Endothelial cell of umbilical vein (primary cell): ENCODE measurements at regions not wholly inside any gene's neighbourhood (a gene's known extent, or its start where the extent isn't known, plus 50 kb on each side); places are given as distances from the start of the nearest gene placed in this dataset.

Experiments
- BruUV-seq: library from RNA; stranded (reverse); fragments of 400-500 nt; replicated peaks from 2 replicates; lab custom pipeline; 2021; lab: Mats Ljungman, UMichigan
- CTCF ChIA-PET: fragments of 300-600, 350-600 bp; sonication (Branson Sonifier 250); formaldehyde crosslinking; loops from one replicate; lab custom pipeline; 2021; ENCODE audit warnings: antibody characterized with exemption, inconsistent platforms; lab: Charles Lee
- POLR2A ChIA-PET: fragments of 300-600, 350-600 bp; sonication (Branson Sonifier 250); formaldehyde crosslinking; loops from one replicate; lab custom pipeline; 2021; ENCODE audit warnings: antibody characterized with exemption, inconsistent platforms; lab: Charles Lee
- DNase-seq: peaks from one replicate; pipeline ENCODE4 v3.0.0-alpha.2; 2011; ENCODE audit warnings: low read depth, low spot score
- FAIRE-seq: peaks from 2 replicates; lab custom pipeline; 2011; peaks lifted over from hg19 to GRCh38; lab: Jason Lieb, UNC
- H2AFZ ChIP-seq: 2 replicates; pipeline ENCODE4 v1.6.0; 2012; ENCODE audit warnings: low read depth, low read length, control low read depth, inconsistent platforms
- H3K27ac ChIP-seq: 2 replicates; pipeline ENCODE4 v1.5.1; 2011; ENCODE audit warnings: low read depth, mild to moderate bottlenecking, control low read depth, low read length, moderate library complexity; ENCODE audit not compliant: insufficient read depth
- H3K27me3 ChIP-seq, 2 experiments: 2 replicates each; pipeline versions ENCODE4 v1.6.0 to v1.6.1; 2011; ENCODE audit warnings: low read length in 2 of 2, mixed read lengths in 1 of 2; ENCODE audit not compliant: control insufficient read depth in 2 of 2, insufficient read depth in 2 of 2
- H3K36me3 ChIP-seq, 2 experiments: 2 replicates in 1 of 2; 3 replicates in 1 of 2; pipeline ENCODE4 v1.5.1; 2011; ENCODE audit warnings: low read length in 2 of 2, mild to moderate bottlenecking in 1 of 2, moderate library complexity in 1 of 2; ENCODE audit not compliant: control insufficient read depth in 2 of 2, insufficient read depth in 2 of 2; ENCODE audit errors: extremely low read depth in 1 of 2
- H3K4me1 ChIP-seq: 3 replicates; pipeline ENCODE4 v1.5.1; 2011; ENCODE audit warnings: mild to moderate bottlenecking, low read length; ENCODE audit not compliant: control insufficient read depth, insufficient read depth; ENCODE audit errors: extremely low read depth
- H3K4me2 ChIP-seq: 2 replicates; pipeline ENCODE4 v1.6.1; 2011; ENCODE audit warnings: low read length, control low read depth, mixed read lengths; ENCODE audit not compliant: insufficient read depth
- H3K4me3 ChIP-seq, 3 experiments: fragments of 200-600 bp in 1 of 3; sonication (generic), shearing (Covaris generic) in 1 of 3; replicated peaks in 1 of 3; 2 replicates each; pipeline ENCODE4 v1.5.1; 2011 to 2016; ENCODE audit warnings: control low read depth in 3 of 3, low read length in 3 of 3, mild to moderate bottlenecking in 2 of 3, inconsistent platforms in 1 of 3, low read depth in 1 of 3, moderate library complexity in 1 of 3; ENCODE audit not compliant: insufficient read depth in 1 of 3
- H3K79me2 ChIP-seq: 2 replicates; pipeline ENCODE4 v1.6.0; 2012; ENCODE audit warnings: low read length, inconsistent platforms; ENCODE audit not compliant: control insufficient read depth, insufficient read depth
- H3K9ac ChIP-seq: replicated peaks from 2 replicates; pipeline ENCODE3; 2011; ENCODE audit warnings: low read length, control low read depth; ENCODE audit not compliant: insufficient read depth; ENCODE audit errors: extremely low read depth
- H3K9me1 ChIP-seq: replicated peaks from 3 replicates; pipeline ENCODE4 v1.6.0; 2011; ENCODE audit warnings: mild to moderate bottlenecking, low read length; ENCODE audit not compliant: control insufficient read depth, insufficient read depth; ENCODE audit errors: extremely low read depth
- H3K9me3 ChIP-seq: replicated peaks from 2 replicates; pipeline ENCODE4 v1.5.1; 2012; ENCODE audit warnings: low read length, inconsistent platforms; ENCODE audit not compliant: control insufficient read depth, insufficient read depth
- H4K20me1 ChIP-seq: replicated peaks from 2 replicates; pipeline ENCODE3; 2011; ENCODE audit warnings: mild to moderate bottlenecking, low read length; ENCODE audit not compliant: control insufficient read depth, insufficient read depth; ENCODE audit errors: extremely low read depth
- CTCF ChIP-seq, 2 donors: IDR thresholded peaks; 1 replicate in 1 of 2; 2 replicates in 1 of 2; pipeline ENCODE4 v1.5.1; 2011; ENCODE audit warnings: low read length in 2 of 2, mild to moderate bottlenecking in 2 of 2, moderate library complexity in 2 of 2, control low read depth in 1 of 2, inconsistent platforms in 1 of 2, low read depth in 1 of 2; ENCODE audit not compliant: insufficient read depth in 1 of 2; ENCODE audit errors: extremely low read depth in 1 of 2
- FOS ChIP-seq: IDR thresholded peaks from 2 replicates; pipeline ENCODE4 v1.6.1; 2011; ENCODE audit warnings: mild to moderate bottlenecking, low read length, moderate library complexity, borderline replicate concordance; ENCODE audit not compliant: insufficient read depth
- GATA2 ChIP-seq: IDR thresholded peaks from 2 replicates; pipeline ENCODE4 v1.7.0; 2011; ENCODE audit warnings: low read depth, mild to moderate bottlenecking, moderate library complexity, mixed read lengths, low read length; ENCODE audit not compliant: insufficient read length, insufficient read depth
- MYC ChIP-seq: IDR thresholded peaks from one replicate; pipeline ENCODE4 v1.6.1; 2011; ENCODE audit warnings: mild to moderate bottlenecking, low read depth, low read length
- POLR2AphosphoS5 ChIP-seq: IDR thresholded peaks from 2 replicates; pipeline ENCODE4 v1.6.1; 2012; ENCODE audit warnings: low read depth, mild to moderate bottlenecking, control low read depth, low read length, moderate library complexity; ENCODE audit not compliant: insufficient read depth
- dilution Hi-C: fragments of 300-500 bp; cut with MboI; formaldehyde crosslinking; loops from one replicate; pipeline ENCODE4 v1.15.0; 2019; ENCODE audit warnings: low sequenced_read_pairs; ENCODE audit not compliant: extremely low pct_ligation_motif_present
- intact Hi-C: fragments of 100-400 bp; cut with micrococcal nuclease; formaldehyde crosslinking; loops from one replicate; pipeline ENCODE4 v1.10.0; 2022
- TF ChIP-seq, protein P1 (sequence below): IDR thresholded peaks from 2 replicates; pipeline ENCODE4 v1.6.1; 2011; ENCODE audit not compliant: insufficient read depth, insufficient read length

- Histone ChIP-seq H3K79me2 (no peaks in the 10 kb centered on the region), H3K4me2 (no peak overlapping the region), H3K9ac (no peak overlapping the region), H3K4me3 (no peak overlapping the region), H3K27ac (no peak overlapping the region), H3K27me3 (no peaks in the 10 kb centered on the region), H3K9me3 (no peaks in the 10 kb centered on the region), H3K4me1 (peaks cover 5% of the 10 kb centered on the region), H3K9me1 (no peaks in the 10 kb centered on the region), H4K20me1 (no peaks in the 10 kb centered on the region), H3K36me3 (no peaks in the 10 kb centered on the region), H2AFZ (no peak overlapping the region)
- no peak for FAIRE-seq
- no TSS peak for BruUV-seq
- TF ChIP-seq POLR2AphosphoS5 (no peak), MYC (no peak), GATA2 (no peak)
- TF ChIP-seq, protein P1, sequence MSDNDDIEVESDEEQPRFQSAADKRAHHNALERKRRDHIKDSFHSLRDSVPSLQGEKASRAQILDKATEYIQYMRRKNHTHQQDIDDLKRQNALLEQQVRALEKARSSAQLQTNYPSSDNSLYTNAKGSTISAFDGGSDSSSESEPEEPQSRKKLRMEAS = no peak
- DNase-seq = no peak
- intact Hi-C loops (no loop called here), dilution Hi-C loops (no loop called here)
- POLR2A ChIA-PET = interaction anchor here (0.7 kb wide), 1 partner anchor 77 kb away, joined by 3 read pairs; no protein-coding TSS in a partner anchor
- CTCF ChIA-PET = interaction anchor here (1.1 to 5.5 kb wide), 5 partner anchors 11 to 675 kb away, joined by 3 to 44 read pairs (median 3); no protein-coding TSS in a partner anchor
Observed at GRCh38 chr1:173418107-173418985, 58.8 kb upstream of the PRDX6 start.

GRCh38 chr1:173420330-173420806 lies 56.8 kb upstream of the PRDX6 start:
- peaks cover 5% of the 10 kb centered on the region for H3K4me1 ChIP-seq
- ChIA-PET POLR2A (no interaction called here), CTCF (interaction anchor here (0.7 to 5.5 kb wide), 12 partner anchors 10 to 677 kb away, joined by 3 to 44 read pairs (median 4); partner anchors contain the start of gene CENPL)
- no peaks in the 10 kb centered on the region for H3K36me3 ChIP-seq
- no TSS peak for BruUV-seq
- peak overlapping the region; percentile 95 for H2AFZ ChIP-seq
- no peak overlapping the region for H3K4me3 ChIP-seq
- no peak overlapping the region for H3K9ac ChIP-seq
- H3K4me2 ChIP-seq = peak overlapping the region; percentile 59
- TF ChIP-seq FOS = no peak
- TF ChIP-seq CTCF (IDR thresholded peaks at IDR 0.05; ENCODE audit: extremely low read depth in 1 of 2, insufficient read depth in 1 of 2, low read depth in 1 of 2, low read length in 2 of 2) = peak; percentile 63 to 76
- TF ChIP-seq MYC = no peak
- TF ChIP-seq GATA2 = no peak
- DNase-seq (peak; percentile 83), FAIRE-seq (peak; percentile 94)
- no peaks in the 10 kb centered on the region for H3K9me1 ChIP-seq
- H4K20me1 ChIP-seq = no peaks in the 10 kb centered on the region
- intact Hi-C loops = loop anchor here (1.0 to 2.0 kb wide), 6 partner anchors 218 to 1324 kb away; no protein-coding TSS in a partner anchor
- no peaks in the 10 kb centered on the region for H3K27me3 ChIP-seq
- H3K9me3 ChIP-seq = no peaks in the 10 kb centered on the region
- H3K27ac ChIP-seq = no peak overlapping the region
- H3K79me2 ChIP-seq = no peaks in the 10 kb centered on the region
- dilution Hi-C loops = no loop called here
